GM12878 (cell line): ENCODE measurements at regions not wholly inside any gene's neighbourhood (a gene's known extent, or its start where the extent isn't known, plus 50 kb on each side); places are given as distances from the start of the nearest gene placed in this dataset.

Source experiments
- ATAC-seq: fragments of 200-7000 bp; cut with Tn5 transposase; 3 replicates; pipeline ENCODE4 v1.9.1; 2020; ENCODE audit warnings: mild to moderate bottlenecking, moderate library complexity
- BruUV-seq: library from RNA; stranded (reverse); fragments of 400-500 nt; replicated peaks from 2 replicates; lab custom pipeline; 2021; lab: Mats Ljungman, UMichigan
- CTCF ChIA-PET: fragments of 300-600 bp; sonication (Branson Sonifier 250); formaldehyde crosslinking; extraction: SDS; loops from one replicate; lab custom pipeline; 2021; ENCODE audit warnings: inconsistent platforms; lab: Yijun Ruan, JAX
- POLR2A ChIA-PET: fragments of 350-600 bp; formaldehyde crosslinking; extraction: SDS; loops from one replicate; lab custom pipeline; 2021; ENCODE audit warnings: inconsistent platforms; lab: Charles Lee
- RAD21 ChIA-PET: fragments of 300-600 bp; sonication (Branson Sonifier 250); formaldehyde crosslinking; loops from one replicate; lab custom pipeline; 2023; ENCODE audit warnings: antibody characterized with exemption; ENCODE audit not compliant: unreplicated experiment; lab: Charles Lee
- SMC1A ChIA-PET: fragments of 300-600 bp; sonication (Branson Sonifier 250); formaldehyde crosslinking; loops from one replicate; lab custom pipeline; 2023; ENCODE audit not compliant: unreplicated experiment, uncharacterized antibody; lab: Charles Lee
- DNase-seq: peaks from one replicate; pipeline ENCODE4 v3.0.0-alpha.2; 2011; ENCODE audit warnings: low read depth, low spot score
- FAIRE-seq: peaks from 3 replicates; lab custom pipeline; 2011; peaks lifted over from hg19 to GRCh38; lab: Jason Lieb, UNC
- H2AFZ ChIP-seq: 2 replicates; pipeline ENCODE4 v1.6.0; 2011; ENCODE audit warnings: low read depth, low read length, control low read depth; ENCODE audit not compliant: control insufficient read depth
- H3K27ac ChIP-seq: 2 replicates; pipeline ENCODE4 v1.5.1; 2011; ENCODE audit warnings: control low read depth; ENCODE audit not compliant: control insufficient read depth, insufficient read depth
- H3K27me3 ChIP-seq, 2 experiments: replicated peaks in 1 of 2; 2 replicates each; pipeline versions ENCODE4 v1.6.0 to v1.6.1; 2011; ENCODE audit warnings: low read length in 1 of 2; ENCODE audit not compliant: control insufficient read depth in 2 of 2, insufficient read depth in 2 of 2
- H3K36me3 ChIP-seq, 2 experiments: 2 replicates each; pipeline ENCODE4 v1.5.1; 2011; ENCODE audit warnings: low read length in 1 of 2; ENCODE audit not compliant: control insufficient read depth in 2 of 2, insufficient read depth in 2 of 2
- H3K4me1 ChIP-seq: 2 replicates; pipeline ENCODE4 v1.6.1; 2011; ENCODE audit warnings: mild to moderate bottlenecking, low read length, moderate library complexity, mixed read lengths; ENCODE audit not compliant: control insufficient read depth, insufficient read depth
- H3K4me2 ChIP-seq: 2 replicates; pipeline ENCODE4 v1.6.0; 2011; ENCODE audit warnings: control low read depth; ENCODE audit not compliant: control insufficient read depth, insufficient read depth
- H3K4me3 ChIP-seq: fragments of 200-600 bp; sonication (generic); 2 replicates; pipeline ENCODE4 v1.5.1; 2016
- H3K79me2 ChIP-seq: 2 replicates; pipeline ENCODE4 v1.6.0; 2011; ENCODE audit warnings: low read length; ENCODE audit not compliant: control insufficient read depth, insufficient read depth
- H3K9ac ChIP-seq: 2 replicates; pipeline ENCODE4 v1.8.0; 2011; ENCODE audit warnings: low read length, control low read depth, mixed read lengths; ENCODE audit not compliant: control insufficient read depth, insufficient read depth
- H3K9me3 ChIP-seq: replicated peaks from 3 replicates; pipeline ENCODE4 v1.5.1; 2011; ENCODE audit warnings: mild to moderate bottlenecking, low read length; ENCODE audit not compliant: control insufficient read depth, insufficient read depth
- H4K20me1 ChIP-seq: 2 replicates; pipeline ENCODE4 v1.6.0; 2011; ENCODE audit not compliant: control insufficient read depth, insufficient read depth
- CEBPB ChIP-seq, 2 experiments: fragments of 150-350 bp in 1 of 2; IDR thresholded peaks; 2 replicates each; pipeline ENCODE4 v1.6.1; 2012 to 2014; ENCODE audit warnings: low read depth in 2 of 2, low read length in 2 of 2, borderline replicate concordance in 1 of 2, inconsistent platforms in 1 of 2
- CREM ChIP-seq: IDR thresholded peaks from 2 replicates; pipeline ENCODE4 v1.6.1; 2014; ENCODE audit warnings: antibody characterized with exemption, low read depth
- FOXK2 ChIP-seq: fragments of 450-650 bp; IDR thresholded peaks from 2 replicates; pipeline ENCODE4 v1.6.1; 2017; ENCODE audit warnings: mild to moderate bottlenecking, moderate library complexity
- HDAC6 ChIP-seq: fragments of 200-600 bp; sonication (generic); IDR thresholded peaks from one replicate; pipeline ENCODE4 v1.8.0; 2017; ENCODE audit warnings: antibody characterized with exemption; ENCODE audit not compliant: unreplicated experiment
- LARP7 ChIP-seq: fragments of 450-650 bp; IDR thresholded peaks from 2 replicates; pipeline ENCODE4 v1.6.1; 2017; ENCODE audit warnings: mild to moderate bottlenecking
- MYC ChIP-seq: IDR thresholded peaks from 2 replicates; pipeline ENCODE4 v1.6.1; 2011; ENCODE audit warnings: mild to moderate bottlenecking, low read length, moderate library complexity, inconsistent platforms; ENCODE audit not compliant: insufficient read depth, insufficient replicate concordance, insufficient read length, severe bottlenecking
- POLR2AphosphoS2 ChIP-seq: IDR thresholded peaks from 2 replicates; pipeline ENCODE4 v1.6.1; 2011; ENCODE audit warnings: low read depth, mild to moderate bottlenecking, low read length, improper control_type of control experiment, moderate library complexity
- RAD51 ChIP-seq: fragments of 450-650 bp; IDR thresholded peaks from 2 replicates; pipeline ENCODE4 v1.6.1; 2016; ENCODE audit warnings: moderate library complexity, mild to moderate bottlenecking, inconsistent platforms
- in situ Hi-C: fragments of 300-500 bp; cut with MboI; formaldehyde crosslinking; loops from 9 replicates; pipeline ENCODE4 v1.14.3; 2018; ENCODE audit warnings: mixed read lengths
- intact Hi-C: fragments of 100-400 bp; cut with micrococcal nuclease; formaldehyde crosslinking; loops from one replicate; pipeline ENCODE4 v1.14.2; 2022; ENCODE audit not compliant: unreplicated experiment
- TF ChIP-seq, protein P1 (sequence below): IDR thresholded peaks from 2 replicates; pipeline ENCODE4 v1.6.1; 2011; ENCODE audit warnings: low read depth, mild to moderate bottlenecking, low read length, moderate library complexity, borderline replicate concordance; ENCODE audit errors: extremely low read depth
- TF ChIP-seq, protein P2 (sequence below): fragments of 450-650 bp; IDR thresholded peaks from 2 replicates; pipeline ENCODE4 v1.6.1; 2018; ENCODE audit warnings: borderline replicate concordance, mild to moderate bottlenecking; ENCODE audit not compliant: partially characterized antibody
- TF ChIP-seq, protein P3 (sequence below): fragments of 450-650 bp; IDR thresholded peaks from 2 replicates; pipeline ENCODE4 v1.6.1; 2017; ENCODE audit warnings: mild to moderate bottlenecking, low read depth, inconsistent platforms; ENCODE audit not compliant: poor library complexity, severe bottlenecking
- TF ChIP-seq, protein P4 (sequence below): IDR thresholded peaks from 2 replicates; pipeline ENCODE4 v1.6.1; 2011; ENCODE audit warnings: borderline replicate concordance, low read depth, mild to moderate bottlenecking, moderate library complexity, low read length; ENCODE audit not compliant: insufficient read depth, poor library complexity, severe bottlenecking
- TF ChIP-seq, protein P5 (sequence below): IDR thresholded peaks from 2 replicates; pipeline ENCODE4 v1.6.1; 2011; ENCODE audit warnings: mild to moderate bottlenecking, low read depth, low read length, moderate library complexity; ENCODE audit not compliant: insufficient replicate concordance

DNA sequence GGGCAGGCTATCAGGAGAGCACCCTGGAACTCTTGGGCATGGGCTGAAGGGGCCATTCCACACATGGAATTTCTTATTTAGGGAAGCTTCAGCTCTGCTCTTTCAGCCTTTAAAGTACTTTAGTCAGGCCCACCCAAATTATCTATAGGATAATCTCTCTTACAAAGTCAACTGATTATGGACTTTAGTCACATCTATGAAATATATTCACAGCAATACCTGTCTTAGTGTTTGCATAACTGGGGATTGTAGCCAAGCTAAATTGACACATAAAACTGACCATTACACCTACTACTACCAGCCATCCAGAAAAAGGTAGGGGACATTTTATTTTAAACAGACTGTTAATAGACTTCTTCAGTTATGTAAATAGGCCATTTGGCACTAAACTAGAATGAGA lies 114.9 kb upstream of the VANGL1 start:
- TF ChIP-seq, protein P1, sequence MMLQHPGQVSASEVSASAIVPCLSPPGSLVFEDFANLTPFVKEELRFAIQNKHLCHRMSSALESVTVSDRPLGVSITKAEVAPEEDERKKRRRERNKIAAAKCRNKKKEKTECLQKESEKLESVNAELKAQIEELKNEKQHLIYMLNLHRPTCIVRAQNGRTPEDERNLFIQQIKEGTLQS, result no peak
- TF ChIP-seq, protein P2, sequence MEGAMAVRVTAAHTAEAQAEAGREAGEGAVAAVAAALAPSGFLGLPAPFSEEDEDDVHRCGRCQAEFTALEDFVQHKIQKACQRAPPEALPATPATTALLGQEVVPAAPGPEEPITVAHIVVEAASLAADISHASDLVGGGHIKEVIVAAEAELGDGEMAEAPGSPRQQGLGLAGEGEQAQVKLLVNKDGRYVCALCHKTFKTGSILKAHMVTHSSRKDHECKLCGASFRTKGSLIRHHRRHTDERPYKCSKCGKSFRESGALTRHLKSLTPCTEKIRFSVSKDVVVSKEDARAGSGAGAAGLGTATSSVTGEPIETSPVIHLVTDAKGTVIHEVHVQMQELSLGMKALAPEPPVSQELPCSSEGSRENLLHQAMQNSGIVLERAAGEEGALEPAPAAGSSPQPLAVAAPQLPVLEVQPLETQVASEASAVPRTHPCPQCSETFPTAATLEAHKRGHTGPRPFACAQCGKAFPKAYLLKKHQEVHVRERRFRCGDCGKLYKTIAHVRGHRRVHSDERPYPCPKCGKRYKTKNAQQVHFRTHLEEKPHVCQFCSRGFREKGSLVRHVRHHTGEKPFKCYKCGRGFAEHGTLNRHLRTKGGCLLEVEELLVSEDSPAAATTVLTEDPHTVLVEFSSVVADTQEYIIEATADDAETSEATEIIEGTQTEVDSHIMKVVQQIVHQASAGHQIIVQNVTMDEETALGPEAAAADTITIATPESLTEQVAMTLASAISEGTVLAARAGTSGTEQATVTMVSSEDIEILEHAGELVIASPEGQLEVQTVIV, result no peak
- TF ChIP-seq MYC, result no peak
- TF ChIP-seq CEBPB (IDR thresholded peaks at IDR 0.05; ENCODE audit: borderline replicate concordance in 1 of 2, low read depth in 2 of 2, low read length in 2 of 2), result no peak
- no peak for TF ChIP-seq HDAC6
- no peak for TF ChIP-seq FOXK2
- no peak for TF ChIP-seq RAD51
- TF ChIP-seq, protein P3, sequence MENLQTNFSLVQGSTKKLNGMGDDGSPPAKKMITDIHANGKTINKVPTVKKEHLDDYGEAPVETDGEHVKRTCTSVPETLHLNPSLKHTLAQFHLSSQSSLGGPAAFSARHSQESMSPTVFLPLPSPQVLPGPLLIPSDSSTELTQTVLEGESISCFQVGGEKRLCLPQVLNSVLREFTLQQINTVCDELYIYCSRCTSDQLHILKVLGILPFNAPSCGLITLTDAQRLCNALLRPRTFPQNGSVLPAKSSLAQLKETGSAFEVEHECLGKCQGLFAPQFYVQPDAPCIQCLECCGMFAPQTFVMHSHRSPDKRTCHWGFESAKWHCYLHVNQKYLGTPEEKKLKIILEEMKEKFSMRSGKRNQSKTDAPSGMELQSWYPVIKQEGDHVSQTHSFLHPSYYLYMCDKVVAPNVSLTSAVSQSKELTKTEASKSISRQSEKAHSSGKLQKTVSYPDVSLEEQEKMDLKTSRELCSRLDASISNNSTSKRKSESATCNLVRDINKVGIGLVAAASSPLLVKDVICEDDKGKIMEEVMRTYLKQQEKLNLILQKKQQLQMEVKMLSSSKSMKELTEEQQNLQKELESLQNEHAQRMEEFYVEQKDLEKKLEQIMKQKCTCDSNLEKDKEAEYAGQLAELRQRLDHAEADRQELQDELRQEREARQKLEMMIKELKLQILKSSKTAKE, result no peak
- TF ChIP-seq POLR2AphosphoS2, result no peak
- TF ChIP-seq LARP7, result no peak
- TF ChIP-seq, protein P4, sequence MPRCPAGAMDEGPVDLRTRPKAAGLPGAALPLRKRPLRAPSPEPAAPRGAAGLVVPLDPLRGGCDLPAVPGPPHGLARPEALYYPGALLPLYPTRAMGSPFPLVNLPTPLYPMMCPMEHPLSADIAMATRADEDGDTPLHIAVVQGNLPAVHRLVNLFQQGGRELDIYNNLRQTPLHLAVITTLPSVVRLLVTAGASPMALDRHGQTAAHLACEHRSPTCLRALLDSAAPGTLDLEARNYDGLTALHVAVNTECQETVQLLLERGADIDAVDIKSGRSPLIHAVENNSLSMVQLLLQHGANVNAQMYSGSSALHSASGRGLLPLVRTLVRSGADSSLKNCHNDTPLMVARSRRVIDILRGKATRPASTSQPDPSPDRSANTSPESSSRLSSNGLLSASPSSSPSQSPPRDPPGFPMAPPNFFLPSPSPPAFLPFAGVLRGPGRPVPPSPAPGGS, result no peak
- TF ChIP-seq, protein P5, sequence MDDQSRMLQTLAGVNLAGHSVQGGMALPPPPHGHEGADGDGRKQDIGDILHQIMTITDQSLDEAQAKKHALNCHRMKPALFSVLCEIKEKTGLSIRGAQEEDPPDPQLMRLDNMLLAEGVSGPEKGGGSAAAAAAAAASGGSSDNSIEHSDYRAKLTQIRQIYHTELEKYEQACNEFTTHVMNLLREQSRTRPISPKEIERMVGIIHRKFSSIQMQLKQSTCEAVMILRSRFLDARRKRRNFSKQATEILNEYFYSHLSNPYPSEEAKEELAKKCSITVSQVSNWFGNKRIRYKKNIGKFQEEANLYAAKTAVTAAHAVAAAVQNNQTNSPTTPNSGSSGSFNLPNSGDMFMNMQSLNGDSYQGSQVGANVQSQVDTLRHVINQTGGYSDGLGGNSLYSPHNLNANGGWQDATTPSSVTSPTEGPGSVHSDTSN, result no peak
- no peak for TF ChIP-seq CREM
- BruUV-seq, result no TSS peak
- H3K79me2 ChIP-seq, result no peaks in the 10 kb centered on the region
- no peaks in the 10 kb centered on the region for H3K36me3 ChIP-seq
- H3K4me1 ChIP-seq, result no peaks in the 10 kb centered on the region
- no peaks in the 10 kb centered on the region for H3K27me3 ChIP-seq
- no peak for DNase-seq
- no peak overlapping the region for H3K9ac ChIP-seq
- H4K20me1 ChIP-seq, result no peaks in the 10 kb centered on the region
- no peak overlapping the region for H2AFZ ChIP-seq
- ChIA-PET RAD21 (no interaction called here), SMC1A (no interaction called here), CTCF (interaction anchor here (0.6 to 1.1 kb wide), 3 partner anchors 8 to 186 kb away, joined by 3 to 4 read pairs (median 3); no protein-coding TSS in a partner anchor), POLR2A (no interaction called here)
- intact Hi-C loops, result no loop called here
- no peak for FAIRE-seq
- H3K9me3 ChIP-seq, result no peaks in the 10 kb centered on the region
- H3K27ac ChIP-seq, result no peak overlapping the region
- no peak for ATAC-seq
- no peak overlapping the region for H3K4me2 ChIP-seq
- in situ Hi-C loops, result no loop called here
- no peak overlapping the region for H3K4me3 ChIP-seq
